ENCODE measurements at regions not wholly inside any gene's neighbourhood (a gene's known extent, or its start where the extent isn't known, plus 50 kb on each side); places are given as distances from the start of the nearest gene placed in this dataset.
"Not testable (repeated sequence)": the region's sequence is repeated elsewhere in the genome, so short reads cannot be mapped to it uniquely, and the experiment has no call there.

DNA sequence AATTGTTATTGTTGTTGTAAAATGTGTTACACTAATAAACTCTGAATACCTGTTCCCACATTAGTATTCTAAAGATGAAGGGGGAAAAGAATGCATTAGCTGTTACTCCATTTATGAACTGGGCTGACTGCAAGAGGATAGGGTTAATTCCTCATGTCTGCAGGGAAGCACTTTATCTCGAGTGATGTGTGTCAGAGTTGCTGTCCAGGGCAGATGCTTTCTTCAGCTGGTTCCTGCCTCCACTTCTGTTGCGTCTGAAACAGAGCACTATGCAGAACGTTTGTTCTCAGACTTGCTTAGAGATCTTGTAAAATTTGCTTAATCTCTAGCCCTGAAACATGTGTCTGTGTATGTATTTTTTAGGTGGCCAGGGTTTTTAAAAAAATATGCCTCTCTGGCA, 318.8 kb downstream of the SPRY2 start:
- DNase-seq = no peak

DNA sequence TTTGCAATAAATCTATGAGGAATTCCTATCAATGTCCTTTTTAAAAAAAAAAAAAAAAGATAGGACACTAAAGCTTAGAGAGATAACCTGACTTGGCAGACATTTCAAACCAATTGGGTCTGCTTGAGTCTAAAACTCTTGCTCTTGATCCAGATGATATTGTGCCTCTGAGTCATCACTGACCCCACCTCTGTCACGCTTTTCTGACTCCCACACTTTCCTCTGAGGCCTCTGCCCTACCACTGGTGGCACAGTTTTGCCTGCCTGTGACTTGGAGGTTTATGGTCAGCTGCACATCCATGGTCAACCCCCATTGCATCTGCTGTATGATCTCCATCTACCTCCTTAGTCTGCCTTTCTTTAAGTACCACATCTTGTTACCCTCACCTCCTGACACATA, 328.7 kb downstream of the SPRY2 start:
- no peak for DNase-seq

DNA sequence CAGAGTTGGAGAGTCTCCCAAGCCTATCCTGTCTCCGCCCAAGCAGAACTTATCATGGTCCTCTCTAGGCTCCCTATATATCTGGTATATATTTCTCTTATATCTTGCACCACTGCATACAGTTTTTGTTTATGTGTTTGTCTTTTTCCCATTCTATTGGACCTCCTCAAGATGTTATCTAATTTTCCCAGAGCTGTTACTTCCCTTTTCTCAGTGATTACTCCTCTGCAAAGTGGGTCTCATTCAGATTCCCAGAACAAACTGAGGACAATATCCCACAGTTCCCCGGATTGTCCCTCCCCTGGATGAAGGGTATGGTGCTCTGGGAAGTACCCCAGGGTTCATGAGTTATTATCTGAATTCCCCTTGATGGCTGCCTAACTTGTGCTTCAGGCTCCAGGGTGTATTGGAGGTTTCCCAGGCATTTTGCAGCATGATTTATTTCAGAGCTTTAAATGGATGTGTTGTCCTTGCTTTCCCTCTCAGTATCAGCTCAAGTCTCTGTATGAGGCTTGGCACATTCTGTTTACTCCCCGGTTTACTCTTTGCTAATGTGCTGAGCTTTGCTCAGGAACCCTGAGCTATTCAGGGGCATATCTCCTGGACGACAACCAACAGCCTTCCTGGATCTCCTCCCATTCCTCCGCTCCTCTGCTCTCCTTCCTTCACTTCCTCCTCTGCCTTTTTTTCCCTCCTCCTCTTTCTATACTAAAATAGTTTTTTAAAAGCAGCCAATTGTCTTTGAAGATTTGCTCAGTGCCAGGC, 329.3 kb downstream of the SPRY2 start:
- no peak for DNase-seq

DNA sequence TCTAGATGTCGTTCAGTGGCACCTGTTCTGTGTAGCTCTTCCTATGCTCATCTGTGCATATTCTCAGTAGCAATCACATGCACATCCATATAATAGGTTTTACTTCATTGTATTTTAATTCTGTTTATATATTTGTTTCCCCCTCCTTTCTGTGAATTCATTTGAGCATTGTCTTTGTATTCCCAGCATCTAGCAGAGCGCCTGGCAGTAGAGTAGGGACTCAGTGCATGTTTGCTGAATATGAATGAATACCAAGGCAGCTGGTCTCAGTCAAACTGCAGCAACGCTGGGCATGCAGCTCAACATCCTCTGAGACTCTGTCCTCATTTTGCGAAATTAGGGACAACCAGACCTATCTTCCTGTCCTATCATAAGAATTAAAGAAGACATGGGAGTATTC, 330.1 kb downstream of the SPRY2 start:
- DNase-seq = no peak

DNA sequence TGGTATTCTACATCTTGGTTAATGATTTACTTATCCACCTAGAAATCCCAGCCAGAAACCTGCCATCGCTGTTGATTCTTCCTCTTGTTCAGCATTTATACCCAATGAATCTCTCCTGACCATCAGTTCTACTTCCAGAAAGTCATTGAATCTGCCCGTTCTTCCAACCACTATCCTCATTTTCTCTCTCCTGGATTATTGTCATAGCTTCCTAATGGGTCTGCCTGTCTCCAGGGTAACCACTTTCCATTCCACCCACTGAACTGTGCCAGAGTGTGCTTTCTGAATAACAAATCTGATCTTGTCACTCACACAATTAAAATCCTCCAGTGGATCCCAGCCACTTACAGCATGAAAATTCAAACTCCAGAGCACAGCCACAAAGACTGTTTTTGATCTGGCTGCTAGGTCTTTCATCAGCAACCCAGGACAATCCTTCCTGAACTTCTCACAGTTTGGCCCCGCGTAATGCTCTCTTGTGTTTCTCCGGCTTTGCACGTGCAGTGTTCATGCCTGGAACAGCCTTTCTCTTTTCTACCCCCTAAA, 330.6 kb downstream of the SPRY2 start:
- DNase-seq = no peak

DNA sequence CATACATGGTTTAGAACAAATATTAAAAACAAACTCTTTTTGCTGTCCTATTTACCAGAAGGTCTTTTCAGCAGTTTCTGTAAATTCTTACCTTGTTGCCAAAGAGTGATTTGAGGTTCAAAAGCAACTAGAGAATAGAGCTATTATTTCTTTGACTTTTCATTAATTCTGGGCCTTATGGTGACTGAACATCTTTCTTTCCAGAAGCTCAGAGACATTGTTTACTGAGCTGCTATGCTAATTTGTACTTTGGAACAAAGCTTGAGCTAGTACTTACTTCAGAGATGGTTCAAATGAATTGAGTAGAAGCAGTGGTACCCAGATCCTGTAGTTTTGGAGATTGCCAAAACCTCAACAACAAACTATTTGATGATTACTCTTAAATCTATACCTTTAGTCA, 331.2 kb downstream of the SPRY2 start:
- DNase-seq = no peak

DNA sequence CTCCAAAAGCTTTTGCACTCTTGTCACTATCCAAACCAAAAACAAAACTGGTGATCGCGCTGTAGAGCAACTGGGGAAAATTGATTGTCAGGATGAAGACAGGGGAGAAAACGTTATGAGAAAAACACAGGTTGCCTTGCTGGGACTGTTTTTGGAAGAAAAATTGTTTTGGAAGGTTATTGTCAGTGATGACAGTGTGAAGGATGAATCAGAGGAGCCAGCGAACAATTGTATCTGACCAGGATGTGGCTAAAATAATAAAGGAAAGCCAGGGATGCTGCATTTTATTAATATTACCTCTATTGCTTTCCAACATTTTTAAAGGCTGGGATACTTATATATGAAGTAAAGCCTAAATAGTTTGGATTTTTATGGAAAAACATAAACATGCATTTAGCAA, 334.0 kb downstream of the SPRY2 start:
- no peak for DNase-seq

DNA sequence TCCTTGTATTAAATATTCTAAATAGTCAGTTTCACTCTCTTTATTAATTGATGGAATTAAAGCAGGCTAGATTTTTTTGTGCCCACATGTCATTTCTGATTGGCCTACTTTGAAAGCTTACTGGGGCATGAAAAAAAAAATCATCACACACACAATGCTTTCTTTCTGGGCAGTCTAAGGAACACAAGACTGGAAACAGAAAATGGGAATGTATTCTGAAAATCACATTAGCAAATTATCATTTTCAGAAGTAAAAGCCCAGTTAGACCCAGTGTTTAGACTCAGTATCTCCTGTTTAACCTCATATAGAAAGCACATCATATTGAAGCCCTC, 339.4 kb downstream of the SPRY2 start:
- no peak for DNase-seq

DNA sequence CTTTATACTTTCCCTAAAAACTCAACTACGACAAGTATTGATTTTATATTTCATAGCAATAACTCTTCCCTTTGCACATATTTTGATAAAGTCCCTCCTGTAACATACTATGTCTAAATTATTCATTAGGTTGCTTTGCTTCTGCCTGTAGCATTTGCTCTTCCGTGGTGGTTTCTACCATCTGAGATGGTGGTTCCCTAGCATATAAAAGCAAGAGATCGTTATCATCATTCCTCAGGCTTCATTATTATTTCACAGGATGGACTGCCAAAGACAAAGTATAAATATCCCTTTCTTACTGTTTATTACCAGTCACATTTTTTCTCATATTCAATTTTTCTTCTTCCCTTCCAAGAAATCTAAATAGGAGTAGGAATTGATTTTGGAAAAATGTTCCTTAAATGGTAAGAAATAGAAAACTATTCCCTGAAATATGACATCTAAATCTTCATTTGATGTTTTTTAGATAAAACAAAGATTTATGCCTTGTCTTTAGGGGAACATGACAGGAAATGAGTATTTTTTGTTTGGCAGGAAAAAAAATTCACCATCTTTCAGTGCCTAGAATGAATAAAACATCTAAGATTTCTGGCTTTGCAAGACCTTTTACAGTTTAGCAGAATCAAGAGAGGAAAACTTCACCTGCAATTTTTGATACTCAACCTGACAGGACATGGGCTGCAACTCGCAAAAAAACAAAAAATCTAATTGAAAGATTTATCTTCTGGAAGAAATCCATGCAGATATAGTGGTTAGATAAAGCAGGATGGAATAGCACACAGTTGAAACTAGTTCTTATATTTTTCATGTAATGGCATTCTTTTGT, 340.0 kb downstream of the SPRY2 start:
- DNase-seq = no peak

DNA sequence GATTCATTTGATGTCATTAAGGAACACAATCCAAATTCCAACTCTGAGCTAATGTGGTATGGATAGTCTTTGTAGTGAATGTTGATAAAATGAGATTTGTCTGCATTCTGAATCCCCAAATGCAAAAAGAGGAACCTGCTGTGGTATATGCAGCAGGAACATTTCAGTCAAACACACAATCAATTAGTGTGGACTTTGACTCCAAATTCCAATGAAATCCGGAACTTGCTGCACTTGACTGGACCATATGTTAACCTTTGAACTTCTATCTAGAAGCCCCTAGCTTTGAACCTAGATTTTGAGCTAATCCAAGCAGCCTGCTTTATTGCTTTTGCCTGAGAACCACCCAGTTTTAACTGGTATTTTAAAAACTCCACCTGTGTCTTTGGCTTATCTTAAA, 341.3 kb downstream of the SPRY2 start:
- no peak for DNase-seq

DNA sequence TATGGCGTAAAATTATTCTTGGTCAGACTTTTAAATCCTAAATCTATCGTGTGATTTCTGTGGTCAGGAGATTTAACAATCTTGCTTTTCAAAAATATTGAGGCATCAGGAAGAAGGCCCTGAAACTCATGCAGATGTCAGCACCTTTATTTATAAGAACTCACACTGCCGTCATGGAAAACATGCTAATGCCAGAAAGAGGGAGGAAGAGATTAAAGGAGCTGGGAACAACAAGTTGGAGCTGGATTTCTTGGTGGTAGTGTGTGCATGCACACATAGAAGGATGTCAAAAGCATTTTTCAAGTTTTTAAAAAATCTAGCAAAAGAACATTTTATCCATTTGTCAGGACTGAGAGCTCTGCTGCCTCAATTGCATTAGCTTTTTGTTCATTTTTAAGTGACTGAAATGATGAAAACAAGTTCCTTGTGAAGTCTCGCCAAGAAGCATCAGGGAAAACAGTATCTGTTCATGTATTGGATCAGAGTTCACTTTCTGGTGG, 342.5 kb downstream of the SPRY2 start:
- DNase-seq = no peak

DNA sequence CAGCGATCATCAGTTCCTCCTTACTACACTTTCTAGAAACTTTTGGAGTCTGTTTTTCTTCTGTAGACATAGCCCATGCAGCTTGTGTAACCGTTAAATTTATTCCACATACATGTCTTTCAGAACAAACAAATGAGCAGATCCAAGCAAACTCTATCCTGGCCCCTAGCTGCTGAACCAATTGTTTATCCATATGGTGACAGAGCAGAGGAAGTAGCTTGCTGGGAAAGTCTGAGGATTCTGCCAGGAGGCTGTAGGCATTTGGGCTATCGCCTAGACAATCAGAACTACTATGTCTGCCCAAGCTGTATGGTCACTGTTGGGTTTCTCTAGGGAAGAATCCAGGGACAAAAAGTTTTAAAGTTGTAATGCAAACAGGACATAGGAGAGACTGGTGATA, 343.7 kb downstream of the SPRY2 start:
- no peak for DNase-seq

DNA sequence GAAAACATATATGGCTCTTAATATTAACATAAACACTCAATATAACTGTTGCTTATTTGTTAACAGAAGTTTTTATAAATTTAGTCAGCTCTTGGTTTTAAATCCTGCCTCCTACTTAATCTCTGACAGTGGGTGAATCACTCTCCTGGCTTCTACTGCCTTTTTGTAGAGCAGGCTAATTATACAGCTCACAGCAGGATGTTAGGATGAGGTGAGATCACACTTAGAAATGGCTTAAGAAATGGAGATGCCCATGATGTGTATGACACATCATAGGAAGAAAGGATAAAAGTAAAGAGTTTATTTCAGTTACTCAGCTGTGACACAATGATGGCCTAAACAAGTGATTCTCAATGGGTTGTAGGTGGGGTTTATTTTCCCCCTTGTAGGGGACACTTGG, 345.6 kb downstream of the SPRY2 start:
- no peak for DNase-seq

DNA sequence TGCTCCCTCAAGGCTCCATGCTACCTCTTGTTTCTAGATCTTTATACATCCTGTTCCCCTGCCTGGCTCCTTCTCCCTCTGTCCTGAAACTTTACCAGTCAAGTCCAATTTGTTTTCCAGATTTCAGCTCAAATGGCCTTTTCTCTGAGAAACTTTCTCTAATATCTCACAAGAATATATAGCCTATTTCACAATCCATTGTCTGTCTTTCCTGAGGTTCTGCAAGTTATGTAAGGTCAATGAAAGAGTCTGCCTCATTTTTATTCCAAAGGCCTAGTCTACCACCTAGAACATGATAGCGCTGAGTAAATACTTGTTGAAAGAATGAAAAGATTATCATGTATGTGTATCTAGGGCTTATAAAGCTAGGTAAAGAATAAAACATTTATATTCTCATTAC, 348.8 kb downstream of the SPRY2 start:
- no peak for DNase-seq

DNA sequence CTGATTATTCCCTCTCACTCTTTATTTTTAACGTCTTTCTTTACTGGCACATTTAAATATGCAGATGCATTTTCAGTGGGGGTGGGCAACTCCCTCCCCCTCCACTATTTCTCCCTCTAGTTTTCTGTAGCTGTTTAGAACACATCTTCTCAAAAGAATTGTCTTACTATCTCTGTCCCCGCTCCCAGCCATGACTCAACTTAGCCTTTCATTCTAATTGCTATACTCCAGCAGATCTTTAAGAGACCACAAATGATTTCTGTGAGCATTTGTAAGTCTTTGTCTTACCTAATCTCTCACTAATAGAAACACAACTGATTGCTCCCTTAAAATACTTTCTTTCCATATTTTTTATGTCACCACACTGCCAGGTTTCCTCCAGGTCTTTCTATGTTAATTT, 350.9 kb downstream of the SPRY2 start:
- DNase-seq = no peak

DNA sequence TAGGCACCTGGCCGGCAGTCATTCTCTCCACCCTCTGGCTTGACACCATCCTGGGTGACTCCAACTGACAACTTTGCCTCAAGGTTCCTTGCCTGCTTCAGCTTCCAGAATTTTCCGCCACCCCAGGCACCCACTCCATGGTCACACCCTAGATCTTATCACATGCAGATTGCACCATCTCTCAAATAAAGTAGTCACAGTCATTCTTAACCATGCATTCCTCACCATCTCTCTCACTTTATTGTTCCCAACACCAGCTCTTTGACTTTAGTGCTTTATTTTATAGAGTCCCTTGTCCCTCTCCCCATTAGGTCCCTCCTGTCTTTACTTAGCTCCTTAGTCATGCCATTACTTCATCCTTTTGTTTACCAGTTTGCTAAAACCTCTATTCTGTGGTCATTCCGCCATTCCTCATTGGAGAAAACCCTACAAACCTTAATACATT, 351.7 kb downstream of the SPRY2 start:
- DNase-seq = no peak

DNA sequence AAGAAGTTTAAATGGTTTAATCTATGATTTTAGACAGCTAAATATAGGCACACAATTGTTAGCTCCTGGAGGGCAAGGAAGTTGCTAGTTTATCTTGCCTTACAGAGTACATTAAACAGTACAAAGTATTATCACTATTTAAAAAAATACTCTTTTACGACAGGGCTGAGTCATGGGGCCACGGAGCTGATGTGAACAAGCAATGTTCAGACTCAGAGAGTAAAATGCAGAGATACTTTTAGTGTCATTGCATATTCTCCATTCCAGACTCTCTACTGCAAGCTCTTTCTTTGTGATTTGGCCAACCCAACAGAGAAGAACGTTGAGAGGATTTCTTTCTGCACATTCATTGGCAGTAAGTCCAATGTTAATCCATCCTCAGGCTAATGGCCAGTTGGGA, 352.4 kb downstream of the SPRY2 start:
- DNase-seq = no peak

DNA sequence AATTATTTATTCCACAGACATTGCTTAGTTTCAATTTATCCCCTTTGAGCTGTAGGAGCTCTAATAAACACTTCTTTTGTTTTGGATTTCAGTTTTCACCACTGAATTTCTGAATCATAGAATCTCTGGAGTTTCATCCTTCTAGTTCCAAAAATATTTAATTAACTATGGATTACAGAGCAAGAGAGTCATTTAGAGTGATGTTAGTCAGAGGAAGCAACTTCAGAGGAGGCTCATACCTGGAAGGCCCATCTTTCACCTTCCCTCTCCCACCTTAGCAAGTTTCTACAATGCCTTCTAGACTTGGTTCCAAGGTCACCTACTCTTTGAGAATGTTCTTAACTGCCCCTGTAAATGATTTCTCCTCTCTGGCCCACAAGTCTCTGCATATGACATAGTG, 353.2 kb downstream of the SPRY2 start:
- no peak for DNase-seq

DNA sequence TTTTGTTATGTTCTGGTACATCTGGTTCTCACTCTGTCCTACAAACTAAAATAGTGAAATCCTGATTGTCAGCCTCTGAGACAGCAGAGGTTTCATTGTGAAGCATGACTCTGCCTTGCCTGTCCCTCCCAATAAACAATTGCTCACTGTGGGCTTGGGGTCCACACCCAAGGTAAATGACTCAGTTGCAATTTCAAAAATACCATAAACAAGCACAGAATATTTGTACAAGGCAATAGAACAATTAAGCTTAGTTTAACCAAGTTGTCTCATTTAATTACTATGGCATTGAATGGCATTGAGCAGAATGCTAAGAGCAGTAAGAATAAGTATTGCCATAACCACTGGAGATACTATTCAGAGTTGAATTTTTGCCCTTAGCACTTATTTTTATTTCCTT, 353.6 kb downstream of the SPRY2 start:
- DNase-seq = no peak

DNA sequence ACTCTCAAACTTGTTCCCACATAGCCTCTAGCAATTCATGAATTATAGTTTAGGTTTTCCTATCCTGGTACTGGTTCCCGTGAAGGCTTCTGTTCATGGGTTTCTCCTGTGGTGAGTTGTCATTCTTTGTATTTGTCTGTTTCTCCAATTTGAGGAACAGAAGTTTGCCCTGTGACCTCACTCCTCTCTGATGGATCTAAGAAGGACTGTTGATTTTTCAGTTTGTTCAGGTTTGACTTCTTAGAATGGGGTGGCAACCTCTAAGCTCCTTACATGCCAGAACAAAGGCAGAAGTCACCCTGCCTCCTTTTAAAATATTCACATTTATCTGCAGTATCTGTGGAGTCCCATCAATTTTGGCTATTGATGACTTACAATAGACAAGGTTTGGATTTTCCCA, 354.0 kb downstream of the SPRY2 start:
- no peak for DNase-seq

DNA sequence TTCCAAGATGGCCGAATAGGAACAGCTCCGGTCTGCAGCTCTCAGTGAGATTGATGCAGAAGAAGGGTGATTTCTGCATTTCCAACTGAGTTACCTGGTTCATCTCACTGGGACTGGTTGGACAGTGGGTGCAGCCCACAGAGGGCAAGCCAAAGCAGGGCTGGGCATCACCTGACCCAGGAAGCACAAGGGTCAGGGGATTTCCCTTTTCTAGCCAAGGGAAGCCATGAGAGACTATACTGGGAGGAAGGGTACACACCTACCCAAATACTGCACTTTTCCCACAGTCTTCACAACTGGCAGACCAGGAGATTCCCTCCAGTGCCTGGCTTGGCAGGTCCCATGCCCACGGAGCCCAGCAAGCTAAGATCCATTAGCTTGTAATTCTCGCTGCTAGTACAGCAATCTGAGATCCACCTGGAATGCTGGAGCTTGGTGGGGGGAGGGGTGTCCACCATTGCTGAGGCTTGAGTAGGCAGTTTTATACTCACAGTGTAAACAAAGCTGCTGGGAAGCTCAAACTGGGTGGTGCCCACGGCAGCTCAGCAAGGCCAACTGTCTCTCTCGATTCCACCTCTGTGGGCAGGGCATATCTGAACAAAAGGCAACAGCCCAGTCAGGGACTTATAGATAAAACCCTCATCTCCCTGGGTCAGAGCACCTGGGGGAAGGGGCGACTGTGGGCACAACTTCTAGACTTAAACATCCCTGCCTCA, 365.8 kb downstream of the SPRY2 start:
- DNase-seq = not testable (repeated sequence)

DNA sequence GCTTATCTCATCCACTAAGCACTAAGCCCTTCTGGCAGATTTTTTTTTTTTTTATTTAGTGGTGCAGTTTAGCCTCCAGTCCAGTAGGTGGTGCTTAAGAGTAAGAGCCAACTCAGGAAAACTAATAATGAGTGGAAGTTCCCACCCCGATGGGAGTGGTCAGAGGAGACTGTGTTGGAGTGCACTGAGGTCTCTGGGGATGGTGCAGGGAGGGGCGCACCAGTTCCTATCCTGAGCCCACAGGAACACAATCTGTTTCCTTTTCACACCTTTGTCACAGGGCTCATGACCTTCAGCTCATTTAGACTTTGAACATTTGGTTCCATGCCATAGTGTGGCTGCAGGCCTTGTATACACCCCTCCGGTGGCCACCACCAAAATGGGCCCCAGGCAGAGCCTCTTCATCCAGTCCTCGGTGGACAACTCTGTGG, 367.4 kb downstream of the SPRY2 start:
- no peak for DNase-seq

DNA sequence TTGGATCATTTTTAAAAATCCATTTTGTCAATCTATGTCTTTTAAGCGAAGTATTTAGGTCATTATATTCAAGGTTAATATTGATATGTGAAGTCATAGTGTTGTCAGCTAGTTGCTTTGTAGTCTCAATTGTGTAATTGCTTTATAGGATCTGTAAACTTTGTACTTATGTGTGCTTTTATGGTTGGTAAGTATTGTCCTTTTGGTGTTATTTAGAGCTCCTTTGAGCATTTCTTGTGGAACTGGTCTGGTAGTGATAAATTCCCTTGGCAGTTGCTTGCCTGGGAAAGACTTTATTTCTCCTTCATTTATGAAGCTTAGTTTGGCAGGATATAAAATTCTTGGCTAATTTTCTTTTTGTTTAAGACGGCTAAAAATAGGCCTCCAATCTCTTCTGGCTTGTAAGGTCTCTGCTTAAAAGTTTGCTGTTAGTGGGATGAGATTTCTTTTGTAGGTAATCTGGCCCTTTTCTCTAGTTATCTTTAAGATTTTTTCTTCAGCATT, 368.8 kb downstream of the SPRY2 start:
- DNase-seq = no peak
